ENCODE measurements at regions not wholly inside any gene's neighbourhood (a gene's known extent, or its start where the extent isn't known, plus 50 kb on each side); places are given as distances from the start of the nearest gene placed in this dataset.

DNA sequence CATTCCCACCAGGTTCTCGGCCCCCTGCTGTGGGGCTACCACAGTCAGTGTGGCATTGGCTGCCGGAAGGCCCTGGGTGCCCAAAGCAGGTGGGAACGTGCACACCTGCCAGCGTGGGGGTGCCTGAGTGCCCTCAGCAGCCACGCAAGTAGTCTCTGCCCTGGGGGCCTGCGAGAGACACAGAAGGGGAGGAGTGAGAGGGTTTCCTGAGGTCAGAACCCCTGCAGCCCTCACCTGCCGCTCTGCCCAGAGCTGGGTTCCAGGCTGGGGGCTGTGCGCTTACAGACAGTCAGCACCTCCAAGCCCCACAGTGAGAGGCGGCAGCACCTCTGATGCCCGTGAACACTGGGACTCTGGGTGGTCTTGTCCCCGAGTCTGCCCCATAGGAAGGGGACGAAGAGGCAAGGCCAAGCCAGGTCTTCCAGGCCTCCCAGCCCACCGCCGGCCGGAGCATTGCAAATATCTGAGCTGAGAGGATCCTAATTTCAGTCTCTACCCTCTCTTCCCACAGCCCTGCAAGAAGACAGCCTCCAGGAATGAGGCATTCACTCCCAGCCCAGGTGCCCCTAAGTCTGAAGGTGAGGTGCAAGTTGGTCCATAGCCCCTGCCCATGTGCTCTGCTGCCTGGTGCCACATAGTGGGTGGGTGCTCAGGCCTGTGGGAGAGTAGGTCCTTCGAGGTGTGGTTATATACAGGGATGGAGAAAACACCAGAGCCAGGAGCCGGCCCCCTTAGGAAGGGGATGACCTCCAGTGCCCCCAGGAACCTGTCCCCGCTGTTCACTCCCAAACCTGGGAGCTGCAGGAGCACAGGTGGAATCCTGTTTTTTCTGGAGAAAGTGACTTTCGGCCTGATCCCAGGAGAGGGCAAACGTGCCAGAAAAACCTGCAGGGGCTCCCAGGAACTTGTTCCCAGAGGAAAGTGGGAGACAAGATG, 291.1 kb upstream of the RTL1 start:
- Histone ChIP-seq H3K9me3 (ENCODE audit: control insufficient read depth, low read length) (no peaks in the 10 kb centered on the region), H3K27me3 (ENCODE audit: control insufficient read depth, insufficient read depth) (no peaks in the 10 kb centered on the region), H3K4me1 (ENCODE audit: control insufficient read depth, insufficient read depth, low read length) (no peaks in the 10 kb centered on the region), H3K4me3 (ENCODE audit: low read length) (no peak overlapping the region), H3K27ac (ENCODE audit: low read length) (no peak overlapping the region)
- DNase-seq (peak in 1 of 3 donors; percentile 35), ATAC-seq (no peak)
- intact Hi-C loops (cut with DNase I), result no loop called here
- 83% methylated on average over 20 of the region's 20 CpGs for WGBS

GRCh38 chr14:101195309-101195901, 291.9 kb upstream of the RTL1 start:
- 66% methylated on average over 12 of the region's 12 CpGs for WGBS
- no peaks in the 10 kb centered on the region for H3K27me3 ChIP-seq (ENCODE audit: control insufficient read depth, insufficient read depth)
- intact Hi-C loops (cut with DNase I), result no loop called here
- H3K9me3 ChIP-seq (ENCODE audit: control insufficient read depth, low read length), result no peaks in the 10 kb centered on the region
- ATAC-seq (no peak), DNase-seq (no peak)
- H3K4me1 ChIP-seq (ENCODE audit: control insufficient read depth, insufficient read depth, low read length), result no peaks in the 10 kb centered on the region
- no peak overlapping the region for H3K4me3 ChIP-seq (ENCODE audit: low read length)
- no peak overlapping the region for H3K27ac ChIP-seq (ENCODE audit: low read length)

- Histone ChIP-seq H3K27me3 (ENCODE audit: control insufficient read depth, insufficient read depth) (no peaks in the 10 kb centered on the region), H3K4me3 (ENCODE audit: low read length) (no peak overlapping the region), H3K4me1 (ENCODE audit: control insufficient read depth, insufficient read depth, low read length) (no peaks in the 10 kb centered on the region), H3K27ac (ENCODE audit: low read length) (no peak overlapping the region), H3K9me3 (ENCODE audit: control insufficient read depth, low read length) (no peaks in the 10 kb centered on the region)
- ATAC-seq, result no peak
- intact Hi-C loops (cut with DNase I), result no loop called here
- WGBS, result 76% methylated on average over 11 of the region's 11 CpGs
- DNase-seq, result no peak
Measured at GRCh38 chr14:101196051-101196712, 292.7 kb upstream of the RTL1 start.

GRCh38 chr14:101196795-101197590, 293.5 kb upstream of the RTL1 start:
- no peak for DNase-seq
- Histone ChIP-seq H3K4me3 (ENCODE audit: low read length) (no peak overlapping the region), H3K27me3 (ENCODE audit: control insufficient read depth, insufficient read depth) (no peaks in the 10 kb centered on the region), H3K9me3 (ENCODE audit: control insufficient read depth, low read length) (no peaks in the 10 kb centered on the region), H3K4me1 (ENCODE audit: control insufficient read depth, insufficient read depth, low read length) (no peaks in the 10 kb centered on the region), H3K27ac (ENCODE audit: low read length) (no peak overlapping the region)
- intact Hi-C loops (cut with DNase I), result no loop called here
- WGBS, result 67% methylated on average over 11 of the region's 11 CpGs
- ATAC-seq, result no peak

DNA sequence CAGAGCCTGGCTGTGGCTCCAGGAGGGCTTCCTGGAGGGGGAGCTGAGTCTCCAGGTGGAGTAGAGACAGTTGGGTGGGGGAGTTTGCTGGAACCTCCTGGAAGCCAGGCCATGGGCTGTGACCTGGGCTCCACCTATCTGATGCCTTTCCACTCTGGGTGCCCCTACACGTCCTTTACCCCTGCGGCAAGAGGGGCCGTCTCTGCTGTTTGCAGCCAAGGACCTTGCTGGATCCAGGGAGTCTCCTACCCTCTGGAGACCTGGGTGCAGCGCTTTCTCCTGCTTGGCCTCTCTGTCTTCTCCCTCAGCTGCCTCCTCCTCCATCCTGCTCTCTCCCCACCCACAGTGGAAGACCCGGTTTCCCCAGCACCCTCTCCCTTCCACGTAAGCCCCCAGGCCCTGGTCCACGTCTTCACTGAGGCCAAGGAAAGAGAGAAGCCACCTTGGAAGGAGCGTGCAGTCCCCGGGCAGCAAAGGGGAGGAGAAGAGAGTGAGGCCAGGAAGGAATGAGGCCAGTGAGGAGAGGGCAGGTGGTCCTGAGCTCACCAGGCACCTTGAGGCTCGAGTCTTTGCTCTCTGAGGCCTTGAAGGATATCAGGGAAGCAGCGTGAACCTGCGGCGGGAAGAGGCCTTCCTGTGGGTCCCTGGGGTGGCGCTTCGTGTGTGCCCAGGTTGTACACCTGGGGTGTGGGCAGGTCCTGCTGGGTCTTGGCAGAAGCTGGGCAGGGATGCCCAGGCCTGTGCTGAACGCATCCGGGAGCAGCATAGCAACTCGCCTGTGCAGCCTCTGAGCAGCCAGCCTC, 294.3 kb upstream of the RTL1 start:
- Histone ChIP-seq H3K4me1 (ENCODE audit: control insufficient read depth, insufficient read depth, low read length) (no peaks in the 10 kb centered on the region), H3K27ac (ENCODE audit: low read length) (no peak overlapping the region), H3K9me3 (ENCODE audit: control insufficient read depth, low read length) (no peaks in the 10 kb centered on the region), H3K27me3 (ENCODE audit: control insufficient read depth, insufficient read depth) (no peaks in the 10 kb centered on the region), H3K4me3 (ENCODE audit: low read length) (no peak overlapping the region)
- ATAC-seq (no peak), DNase-seq (no peak)
- 84% methylated on average over 18 of the region's 18 CpGs for WGBS
- intact Hi-C loops (cut with DNase I), result no loop called here

GRCh38 chr14:101198398-101199027, 295.0 kb upstream of the RTL1 start:
- no peaks in the 10 kb centered on the region for H3K9me3 ChIP-seq (ENCODE audit: control insufficient read depth, low read length)
- ATAC-seq (no peak), DNase-seq (peak in 1 of 3 donors; percentile 29)
- WGBS, result 85% methylated on average over 16 of the region's 16 CpGs
- H3K4me1 ChIP-seq (ENCODE audit: control insufficient read depth, insufficient read depth, low read length), result no peaks in the 10 kb centered on the region
- no peak overlapping the region for H3K27ac ChIP-seq (ENCODE audit: low read length)
- H3K4me3 ChIP-seq (ENCODE audit: low read length), result no peak overlapping the region
- intact Hi-C loops (cut with DNase I), result no loop called here
- no peaks in the 10 kb centered on the region for H3K27me3 ChIP-seq (ENCODE audit: control insufficient read depth, insufficient read depth)

GRCh38 chr14:101199028-101199770, 295.7 kb upstream of the RTL1 start:
- no peaks in the 10 kb centered on the region for H3K4me1 ChIP-seq (ENCODE audit: control insufficient read depth, insufficient read depth, low read length)
- H3K4me3 ChIP-seq (ENCODE audit: low read length), result no peak overlapping the region
- no peaks in the 10 kb centered on the region for H3K27me3 ChIP-seq (ENCODE audit: control insufficient read depth, insufficient read depth)
- 80% methylated on average over 17 of the region's 17 CpGs for WGBS
- no peak for ATAC-seq
- intact Hi-C loops (cut with DNase I), result no loop called here
- peak in 1 of 3 donors; percentile 24 for DNase-seq
- no peak overlapping the region for H3K27ac ChIP-seq (ENCODE audit: low read length)
- no peaks in the 10 kb centered on the region for H3K9me3 ChIP-seq (ENCODE audit: control insufficient read depth, low read length)

DNA sequence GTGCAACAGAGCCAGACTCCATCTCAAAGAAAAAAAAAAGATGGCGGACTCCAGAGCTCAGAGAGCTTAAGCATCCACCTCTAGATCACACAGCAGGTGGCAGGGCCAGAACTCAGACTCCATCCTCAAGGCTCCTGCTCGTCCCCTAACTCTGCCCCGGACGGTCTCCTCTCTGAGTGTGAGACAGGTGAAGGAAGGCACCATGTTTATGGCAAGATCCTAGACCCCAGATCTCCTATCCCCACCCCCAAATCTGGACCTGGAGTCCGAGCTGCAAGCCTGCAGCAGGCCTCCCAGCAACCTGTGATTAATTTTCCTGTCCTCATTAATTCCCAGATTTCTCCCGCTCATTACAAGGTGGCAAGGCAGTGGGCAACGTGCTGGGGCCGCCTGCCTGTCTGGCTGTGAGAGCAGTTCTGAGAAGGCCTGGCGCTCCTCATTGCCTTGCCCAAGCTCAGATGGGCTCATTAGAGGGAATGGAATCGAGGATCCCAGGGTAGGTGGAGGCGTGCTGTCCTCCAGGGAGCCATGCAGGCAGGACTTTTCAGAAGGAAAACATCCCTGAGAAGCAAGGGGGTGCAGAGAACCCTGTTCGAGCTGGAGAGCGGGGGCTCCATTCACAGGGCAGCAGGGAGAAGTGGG, 296.6 kb upstream of the RTL1 start:
- intact Hi-C loops (cut with DNase I), result no loop called here
- H3K27ac ChIP-seq (ENCODE audit: low read length), result no peak overlapping the region
- no peak overlapping the region for H3K4me3 ChIP-seq (ENCODE audit: low read length)
- no peaks in the 10 kb centered on the region for H3K27me3 ChIP-seq (ENCODE audit: control insufficient read depth, insufficient read depth)
- no peak for ATAC-seq
- WGBS, result 91% methylated on average over 13 of the region's 13 CpGs
- no peaks in the 10 kb centered on the region for H3K9me3 ChIP-seq (ENCODE audit: control insufficient read depth, low read length)
- peak in 1 of 3 donors; percentile 14 for DNase-seq
- H3K4me1 ChIP-seq (ENCODE audit: control insufficient read depth, insufficient read depth, low read length), result no peaks in the 10 kb centered on the region
